OCI-LY3 (cell line): ENCODE measurements at regions not wholly inside any gene's neighbourhood (a gene's known extent, or its start where the extent isn't known, plus 50 kb on each side); places are given as distances from the start of the nearest gene placed in this dataset.

ENCODE experiments used
- H2AFZ ChIP-seq: fragments of 200-600, 300-600 bp; shearing (Covaris generic); 2 replicates; pipeline ENCODE4 v1.6.0; 2014; ENCODE audit warnings: antibody characterized with exemption, low read depth, low read length
- H3K27ac ChIP-seq: fragments of 200-600, 300-600 bp; sonication (generic); 2 replicates; pipeline ENCODE4 v1.5.1; 2014; ENCODE audit warnings: mild to moderate bottlenecking, low read length, moderate library complexity, mixed read lengths
- H3K27me3 ChIP-seq: fragments of 200-600, 300-600 bp; sonication (generic); 2 replicates; pipeline ENCODE4 v1.6.1; 2014; ENCODE audit warnings: low read depth, low read length, mixed read lengths
- H3K36me3 ChIP-seq: fragments of 200-600, 300-600 bp; sonication (generic); replicated peaks from 2 replicates; pipeline ENCODE3; 2014; ENCODE audit warnings: low read depth, low read length, mixed read lengths
- H3K4me1 ChIP-seq: fragments of 300-600, 200-600 bp; sonication (generic); 2 replicates; pipeline ENCODE4 v1.6.1; 2014; ENCODE audit warnings: low read length, mixed read lengths
- H3K4me2 ChIP-seq: fragments of 200-600, 300-600 bp; sonication (generic); 2 replicates; pipeline ENCODE4 v1.6.1; 2014; ENCODE audit warnings: low read length, mixed read lengths
- H3K4me3 ChIP-seq: fragments of 300-600, 200-600 bp; sonication (generic); 2 replicates; pipeline ENCODE4 v1.5.1; 2014; ENCODE audit warnings: antibody characterized with exemption, mild to moderate bottlenecking, low read length, moderate library complexity
- H3K79me2 ChIP-seq: fragments of 300-600, 200-600 bp; shearing (Covaris generic); 2 replicates; pipeline ENCODE4 v1.6.1; 2014; ENCODE audit warnings: mild to moderate bottlenecking, low read length, mixed read lengths
- H3K9ac ChIP-seq: fragments of 300-600, 200-600 bp; shearing (Covaris generic); 2 replicates; pipeline ENCODE4 v1.6.0; 2014; ENCODE audit warnings: mild to moderate bottlenecking, low read length, moderate library complexity
- H3K9me3 ChIP-seq: fragments of 200-600, 300-600 bp; shearing (Covaris generic); 2 replicates; pipeline ENCODE4 v1.6.1; 2014; ENCODE audit warnings: low read length, mixed read lengths; ENCODE audit not compliant: insufficient read depth
- H4K20me1 ChIP-seq: fragments of 200-600, 300-600 bp; sonication (generic); 2 replicates; pipeline ENCODE4 v1.6.1; 2016; ENCODE audit warnings: low read length, mixed read lengths; ENCODE audit not compliant: insufficient read depth
- CTCF ChIP-seq: fragments of 200-600, 300-600 bp; sonication (generic); IDR thresholded peaks from 2 replicates; pipeline ENCODE4 v1.5.1; 2014; ENCODE audit warnings: antibody characterized with exemption, low read length, low read depth
- EZH2phosphoT487 ChIP-seq: fragments of 200-600 bp; shearing (Covaris generic); IDR thresholded peaks from 2 replicates; pipeline ENCODE4 v1.6.1; 2018; ENCODE audit warnings: antibody characterized with exemption, mixed run types, low read depth

GRCh38 chr5:90191352-90192045, 218.1 kb downstream of the CETN3 start:
- H3K27me3 ChIP-seq = no peaks in the 10 kb centered on the region
- H3K9ac ChIP-seq = no peak overlapping the region
- H3K36me3 ChIP-seq = no peaks in the 10 kb centered on the region
- no peaks in the 10 kb centered on the region for H3K79me2 ChIP-seq
- no peaks in the 10 kb centered on the region for H3K9me3 ChIP-seq
- no peak overlapping the region for H3K4me2 ChIP-seq
- H2AFZ ChIP-seq = no peak overlapping the region
- no peaks in the 10 kb centered on the region for H4K20me1 ChIP-seq
- no peak overlapping the region for H3K4me3 ChIP-seq
- no peak overlapping the region for H3K27ac ChIP-seq
- H3K4me1 ChIP-seq = no peaks in the 10 kb centered on the region
- TF ChIP-seq EZH2phosphoT487 (no peak), CTCF (no peak)

GRCh38 chr5:90185897-90186468, 223.6 kb downstream of the CETN3 start:
- Histone ChIP-seq H3K79me2 (no peaks in the 10 kb centered on the region), H3K27ac (no peak overlapping the region), H3K9me3 (no peaks in the 10 kb centered on the region), H3K4me3 (no peak overlapping the region), H3K4me2 (no peak overlapping the region), H3K4me1 (no peaks in the 10 kb centered on the region), H2AFZ (peak overlapping the region; percentile 60; the same call in 1 of the 2 replicates), H3K9ac (no peak overlapping the region), H3K36me3 (no peaks in the 10 kb centered on the region), H4K20me1 (no peaks in the 10 kb centered on the region), H3K27me3 (no peaks in the 10 kb centered on the region)
- no peak for TF ChIP-seq EZH2phosphoT487
- no peak for TF ChIP-seq CTCF

- TF ChIP-seq EZH2phosphoT487 (no peak), CTCF (no peak)
- no peak overlapping the region for H3K27ac ChIP-seq
- no peaks in the 10 kb centered on the region for H3K27me3 ChIP-seq
- H3K36me3 ChIP-seq = no peaks in the 10 kb centered on the region
- peak overlapping the region; percentile 60; the same call in 1 of the 2 replicates for H2AFZ ChIP-seq
- H3K9me3 ChIP-seq = no peaks in the 10 kb centered on the region
- peak overlapping the region; percentile 18; the same call in 1 of the 2 replicates for H3K4me2 ChIP-seq
- no peaks in the 10 kb centered on the region for H4K20me1 ChIP-seq
- no peak overlapping the region for H3K9ac ChIP-seq
- no peak overlapping the region; the same call in 1 of the 2 replicates for H3K4me3 ChIP-seq
- no peaks in the 10 kb centered on the region for H3K4me1 ChIP-seq
- H3K79me2 ChIP-seq = no peaks in the 10 kb centered on the region
Observed at GRCh38 chr5:90184764-90185163, 224.8 kb downstream of the CETN3 start.

GRCh38 chr5:90182726-90183125, 226.8 kb downstream of the CETN3 start:
- Histone ChIP-seq H4K20me1 (no peaks in the 10 kb centered on the region), H3K4me3 (no peak overlapping the region), H3K9ac (no peak overlapping the region), H3K27me3 (no peaks in the 10 kb centered on the region), H3K4me1 (no peaks in the 10 kb centered on the region), H3K79me2 (no peaks in the 10 kb centered on the region), H3K36me3 (no peaks in the 10 kb centered on the region), H3K4me2 (no peak overlapping the region), H3K9me3 (no peaks in the 10 kb centered on the region), H2AFZ (no peak overlapping the region), H3K27ac (no peak overlapping the region)
- TF ChIP-seq EZH2phosphoT487 = no peak
- TF ChIP-seq CTCF = no peak
